GM23248 (cell line): ENCODE measurements at regions not wholly inside any gene's neighbourhood (a gene's known extent, or its start where the extent isn't known, plus 50 kb on each side); places are given as distances from the start of the nearest gene placed in this dataset.
"Not testable (repeated sequence)": the region's sequence is repeated elsewhere in the genome, so short reads cannot be mapped to it uniquely, and the experiment has no call there.

Source experiments
- EZH2 ChIP-seq: fragments of 200-600 bp; sonication (generic); IDR thresholded peaks from 2 replicates; pipeline ENCODE4 v1.6.1; 2018; ENCODE audit warnings: antibody characterized with exemption, mild to moderate bottlenecking; ENCODE audit not compliant: insufficient read depth, poor library complexity, severe bottlenecking
- EZH2phosphoT487 ChIP-seq: fragments of 200-600 bp; sonication (generic); IDR thresholded peaks from 2 replicates; pipeline ENCODE4 v1.6.1; 2018; ENCODE audit warnings: antibody characterized with exemption, moderate library complexity, mild to moderate bottlenecking, low read depth; ENCODE audit not compliant: insufficient read depth

GRCh38 chr21:8398870-8399437 is 2122.4 kb upstream of the TPTE start:
- TF ChIP-seq EZH2phosphoT487, EZH2: not testable (repeated sequence)
